ENCODE measurements at regions not wholly inside any gene's neighbourhood (a gene's known extent, or its start where the extent isn't known, plus 50 kb on each side); places are given as distances from the start of the nearest gene placed in this dataset.

DNA sequence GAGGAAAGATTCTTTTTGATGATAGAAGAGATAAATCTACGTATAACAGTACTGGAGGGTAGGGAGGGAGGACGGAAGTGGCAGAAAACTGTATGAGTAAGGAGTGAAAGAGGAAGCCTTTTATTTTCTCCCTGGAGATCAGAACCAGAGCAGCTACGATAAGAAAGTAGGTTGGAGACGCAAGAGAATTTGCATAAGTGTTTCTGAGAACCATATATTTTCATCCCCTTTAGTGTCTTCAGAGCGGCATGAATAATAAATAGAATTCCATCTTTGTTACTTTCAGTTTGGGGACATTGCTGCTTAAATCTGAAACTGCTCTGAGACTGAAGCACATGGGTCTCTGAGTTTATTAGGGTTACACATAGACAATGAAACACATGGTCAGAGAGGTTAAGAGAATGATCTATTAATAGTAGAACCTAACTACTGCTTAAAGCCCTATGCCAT is 230.2 kb upstream of the TNP1 start:
- no peak for TF ChIP-seq EZH2phosphoT487 (IDR thresholded peaks at IDR 0.05; ENCODE audit: low read depth, severe bottlenecking, unreplicated experiment)
- TF ChIP-seq, protein P1, sequence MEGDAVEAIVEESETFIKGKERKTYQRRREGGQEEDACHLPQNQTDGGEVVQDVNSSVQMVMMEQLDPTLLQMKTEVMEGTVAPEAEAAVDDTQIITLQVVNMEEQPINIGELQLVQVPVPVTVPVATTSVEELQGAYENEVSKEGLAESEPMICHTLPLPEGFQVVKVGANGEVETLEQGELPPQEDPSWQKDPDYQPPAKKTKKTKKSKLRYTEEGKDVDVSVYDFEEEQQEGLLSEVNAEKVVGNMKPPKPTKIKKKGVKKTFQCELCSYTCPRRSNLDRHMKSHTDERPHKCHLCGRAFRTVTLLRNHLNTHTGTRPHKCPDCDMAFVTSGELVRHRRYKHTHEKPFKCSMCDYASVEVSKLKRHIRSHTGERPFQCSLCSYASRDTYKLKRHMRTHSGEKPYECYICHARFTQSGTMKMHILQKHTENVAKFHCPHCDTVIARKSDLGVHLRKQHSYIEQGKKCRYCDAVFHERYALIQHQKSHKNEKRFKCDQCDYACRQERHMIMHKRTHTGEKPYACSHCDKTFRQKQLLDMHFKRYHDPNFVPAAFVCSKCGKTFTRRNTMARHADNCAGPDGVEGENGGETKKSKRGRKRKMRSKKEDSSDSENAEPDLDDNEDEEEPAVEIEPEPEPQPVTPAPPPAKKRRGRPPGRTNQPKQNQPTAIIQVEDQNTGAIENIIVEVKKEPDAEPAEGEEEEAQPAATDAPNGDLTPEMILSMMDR (IDR thresholded peaks at IDR 0.05; ENCODE audit: poor library complexity): no peak
